Fibroblast of pulmonary artery (primary cell): ENCODE measurements at regions not wholly inside any gene's neighbourhood (a gene's known extent, or its start where the extent isn't known, plus 50 kb on each side); places are given as distances from the start of the nearest gene placed in this dataset.

ENCODE experiments used
- DNase-seq: peaks from one replicate; pipeline ENCODE4 v3.0.0-alpha.2; 2010; ENCODE audit warnings: low read depth
- H3K4me3 ChIP-seq: replicated peaks from 2 replicates; pipeline ENCODE4 v1.5.1; 2011; ENCODE audit warnings: low read depth, mild to moderate bottlenecking, control low read depth, low read length, moderate library complexity
- CTCF ChIP-seq: IDR thresholded peaks from 2 replicates; pipeline ENCODE4 v1.5.1; 2011; ENCODE audit warnings: mild to moderate bottlenecking, control low read depth, low read length, inconsistent platforms; ENCODE audit errors: missing control alignments

- no peak for DNase-seq
- no peak for TF ChIP-seq CTCF
- H3K4me3 ChIP-seq = no peak overlapping the region
These were observed 139.3 kb upstream of the SLIT3 start for GRCh38 chr5:169440107-169440705.

- no peak for DNase-seq
- no peak for TF ChIP-seq CTCF
- no peak overlapping the region for H3K4me3 ChIP-seq
These were observed 138.4 kb upstream of the SLIT3 start for GRCh38 chr5:169439362-169439761.

GRCh38 chr5:169435506-169436229 lies 134.7 kb upstream of the SLIT3 start:
- no peak for TF ChIP-seq CTCF
- no peak overlapping the region for H3K4me3 ChIP-seq
- DNase-seq = peak; percentile 15

- no peak for TF ChIP-seq CTCF
- H3K4me3 ChIP-seq = no peak overlapping the region
- DNase-seq = peak; percentile 16
These were observed 132.3 kb upstream of the SLIT3 start for GRCh38 chr5:169433221-169433651.

- DNase-seq = no peak
- no peak for TF ChIP-seq CTCF
- no peak overlapping the region for H3K4me3 ChIP-seq
These were observed 130.4 kb upstream of the SLIT3 start for GRCh38 chr5:169431386-169431785.

GRCh38 chr5:169430671-169431070 lies 129.7 kb upstream of the SLIT3 start:
- DNase-seq = peak; percentile 29
- H3K4me3 ChIP-seq = no peak overlapping the region
- TF ChIP-seq CTCF = no peak

GRCh38 chr5:169429044-169429443 lies 128.1 kb upstream of the SLIT3 start:
- TF ChIP-seq CTCF = no peak
- peak; percentile 12 for DNase-seq
- H3K4me3 ChIP-seq = no peak overlapping the region
